ENCODE measurements at regions not wholly inside any gene's neighbourhood (a gene's known extent, or its start where the extent isn't known, plus 50 kb on each side); places are given as distances from the start of the nearest gene placed in this dataset.
"Not testable (repeated sequence)": the region's sequence is repeated elsewhere in the genome, so short reads cannot be mapped to it uniquely, and the experiment has no call there.

DNA sequence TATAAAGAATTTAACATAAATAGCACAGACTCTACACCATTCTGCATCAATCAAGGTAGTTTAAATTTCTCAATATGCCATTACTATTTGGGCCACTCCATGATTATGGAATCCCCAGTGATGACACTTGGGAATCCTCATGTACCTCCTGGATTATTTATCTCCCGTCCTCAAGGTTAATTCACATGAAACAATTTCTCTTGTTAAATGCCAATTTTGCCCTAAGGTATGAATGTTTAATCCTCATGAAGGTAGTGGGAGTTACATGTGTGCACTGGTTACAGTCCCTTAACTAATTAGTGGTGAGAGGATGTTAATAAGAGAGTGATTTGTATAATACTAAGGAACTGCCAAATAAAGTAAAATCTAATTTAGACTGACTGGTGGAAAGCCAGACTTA, 372.3 kb upstream of the MDFIC2 start:
- Mint-ChIP-seq H3K4me3 (no peak overlapping the region), H3K27ac (no peak overlapping the region), H3K27me3 (no peaks in the 10 kb centered on the region), H3K4me1 (ENCODE audit: unreplicated experiment) (no peaks in the 10 kb centered on the region), H3K36me3 (no peaks in the 10 kb centered on the region), H3K9me3 (peaks cover 4% of the 10 kb centered on the region)
- DNase-seq (ENCODE audit: extremely low spot score, unreplicated experiment) = no peak
- TF ChIP-seq, protein P1, sequence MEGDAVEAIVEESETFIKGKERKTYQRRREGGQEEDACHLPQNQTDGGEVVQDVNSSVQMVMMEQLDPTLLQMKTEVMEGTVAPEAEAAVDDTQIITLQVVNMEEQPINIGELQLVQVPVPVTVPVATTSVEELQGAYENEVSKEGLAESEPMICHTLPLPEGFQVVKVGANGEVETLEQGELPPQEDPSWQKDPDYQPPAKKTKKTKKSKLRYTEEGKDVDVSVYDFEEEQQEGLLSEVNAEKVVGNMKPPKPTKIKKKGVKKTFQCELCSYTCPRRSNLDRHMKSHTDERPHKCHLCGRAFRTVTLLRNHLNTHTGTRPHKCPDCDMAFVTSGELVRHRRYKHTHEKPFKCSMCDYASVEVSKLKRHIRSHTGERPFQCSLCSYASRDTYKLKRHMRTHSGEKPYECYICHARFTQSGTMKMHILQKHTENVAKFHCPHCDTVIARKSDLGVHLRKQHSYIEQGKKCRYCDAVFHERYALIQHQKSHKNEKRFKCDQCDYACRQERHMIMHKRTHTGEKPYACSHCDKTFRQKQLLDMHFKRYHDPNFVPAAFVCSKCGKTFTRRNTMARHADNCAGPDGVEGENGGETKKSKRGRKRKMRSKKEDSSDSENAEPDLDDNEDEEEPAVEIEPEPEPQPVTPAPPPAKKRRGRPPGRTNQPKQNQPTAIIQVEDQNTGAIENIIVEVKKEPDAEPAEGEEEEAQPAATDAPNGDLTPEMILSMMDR (conservative IDR thresholded peaks at IDR 0.05) = no peak

GRCh38 chr3:70675810-70676209, 363.4 kb upstream of the MDFIC2 start:
- H3K36me3 Mint-ChIP-seq; H3K27me3 Mint-ChIP-seq; H3K4me3 Mint-ChIP-seq; H3K27ac Mint-ChIP-seq; H3K4me1 Mint-ChIP-seq (ENCODE audit: unreplicated experiment); H3K9me3 Mint-ChIP-seq; DNase-seq (ENCODE audit: extremely low spot score, unreplicated experiment): not testable (repeated sequence)

DNA sequence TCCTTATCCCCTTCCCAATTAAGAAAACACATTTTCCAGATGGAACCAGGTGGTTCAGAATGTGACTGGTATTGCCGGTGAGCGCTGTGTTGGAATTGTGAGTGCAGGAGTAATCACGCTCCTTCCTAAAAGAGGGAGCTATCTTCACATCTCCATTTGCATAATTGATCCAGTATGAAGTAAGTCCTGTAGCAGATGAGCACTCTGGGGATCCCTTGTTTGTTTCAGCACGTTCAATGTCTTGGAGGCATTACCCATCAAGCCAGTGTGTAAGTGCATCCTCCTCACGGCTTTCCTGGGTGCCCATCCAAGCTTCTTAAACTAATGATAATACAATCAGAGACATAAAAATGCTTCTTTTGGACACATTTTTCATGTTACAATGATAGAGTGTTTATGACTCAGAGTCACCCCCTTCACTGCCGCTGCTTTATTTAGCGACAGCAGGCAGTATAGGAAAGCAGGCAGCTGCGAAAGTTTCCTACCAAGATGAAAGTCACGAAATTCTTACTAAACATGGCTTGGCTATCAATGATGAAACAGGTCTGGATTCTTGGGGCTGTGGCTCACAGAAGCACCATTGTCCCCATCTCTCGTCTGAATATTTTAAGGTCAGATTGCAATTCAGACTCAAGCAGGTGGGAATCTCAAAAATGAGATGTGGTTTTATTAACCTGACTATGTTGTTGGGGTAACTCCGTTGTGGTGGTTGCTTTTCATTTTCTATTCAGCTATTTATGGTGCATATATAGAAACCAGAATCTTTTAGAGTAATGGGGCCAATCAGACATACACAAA, 346.3 kb upstream of the MDFIC2 start:
- Mint-ChIP-seq H3K4me1 (ENCODE audit: unreplicated experiment) (no peaks in the 10 kb centered on the region), H3K9me3 (peaks cover 3% of the 10 kb centered on the region), H3K4me3 (no peak overlapping the region), H3K36me3 (no peaks in the 10 kb centered on the region), H3K27ac (no peak overlapping the region), H3K27me3 (no peaks in the 10 kb centered on the region)
- TF ChIP-seq, protein P1 (conservative IDR thresholded peaks at IDR 0.05) = no peak
- no peak for DNase-seq (ENCODE audit: extremely low spot score, unreplicated experiment)

DNA sequence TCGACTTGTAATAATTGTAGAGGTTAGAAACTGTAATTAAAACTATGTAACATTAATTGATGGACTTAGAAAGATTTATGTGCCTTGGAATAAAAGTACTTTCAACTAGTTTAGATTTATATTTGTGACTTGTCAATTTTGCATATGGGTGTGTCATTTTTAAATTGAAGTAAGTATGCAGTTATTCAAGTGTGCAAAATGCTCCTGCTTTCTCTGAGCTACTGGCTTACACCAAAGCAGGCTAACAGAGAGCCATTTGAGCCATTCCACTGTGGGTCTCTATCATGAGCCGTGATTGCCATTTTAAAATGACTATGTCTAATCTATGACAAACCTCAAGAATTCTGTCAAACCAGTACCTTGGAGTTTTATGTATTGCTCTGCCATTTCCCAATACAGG, 345.0 kb upstream of the MDFIC2 start:
- Mint-ChIP-seq H3K4me1 (ENCODE audit: unreplicated experiment) (no peaks in the 10 kb centered on the region), H3K27me3 (no peaks in the 10 kb centered on the region), H3K36me3 (no peaks in the 10 kb centered on the region), H3K27ac (no peak overlapping the region), H3K4me3 (no peak overlapping the region), H3K9me3 (peaks cover 3% of the 10 kb centered on the region)
- no peak for DNase-seq (ENCODE audit: extremely low spot score, unreplicated experiment)
- TF ChIP-seq, protein P1 (conservative IDR thresholded peaks at IDR 0.05) = no peak

- no peaks in the 10 kb centered on the region for H3K4me1 Mint-ChIP-seq (ENCODE audit: unreplicated experiment)
- no peak overlapping the region for H3K27ac Mint-ChIP-seq
- H3K36me3 Mint-ChIP-seq = no peaks in the 10 kb centered on the region
- no peak for DNase-seq (ENCODE audit: extremely low spot score, unreplicated experiment)
- H3K4me3 Mint-ChIP-seq = no peak overlapping the region
- TF ChIP-seq, protein P1 (conservative IDR thresholded peaks at IDR 0.05) = no peak
- no peaks in the 10 kb centered on the region for H3K27me3 Mint-ChIP-seq
- peaks cover 6% of the 10 kb centered on the region for H3K9me3 Mint-ChIP-seq
Measured at GRCh38 chr3:70647823-70648222, 335.4 kb upstream of the MDFIC2 start.

GRCh38 chr3:70647094-70647493, 334.7 kb upstream of the MDFIC2 start:
- TF ChIP-seq, protein P1 (conservative IDR thresholded peaks at IDR 0.05) = no peak
- H3K36me3 Mint-ChIP-seq = no peaks in the 10 kb centered on the region
- no peak overlapping the region for H3K27ac Mint-ChIP-seq
- no peak overlapping the region for H3K4me3 Mint-ChIP-seq
- peaks cover 6% of the 10 kb centered on the region for H3K9me3 Mint-ChIP-seq
- H3K27me3 Mint-ChIP-seq = no peaks in the 10 kb centered on the region
- H3K4me1 Mint-ChIP-seq (ENCODE audit: unreplicated experiment) = no peaks in the 10 kb centered on the region
- no peak for DNase-seq (ENCODE audit: extremely low spot score, unreplicated experiment)
